ENCODE measurements at regions not wholly inside any gene's neighbourhood (a gene's known extent, or its start where the extent isn't known, plus 50 kb on each side); places are given as distances from the start of the nearest gene placed in this dataset.

DNA sequence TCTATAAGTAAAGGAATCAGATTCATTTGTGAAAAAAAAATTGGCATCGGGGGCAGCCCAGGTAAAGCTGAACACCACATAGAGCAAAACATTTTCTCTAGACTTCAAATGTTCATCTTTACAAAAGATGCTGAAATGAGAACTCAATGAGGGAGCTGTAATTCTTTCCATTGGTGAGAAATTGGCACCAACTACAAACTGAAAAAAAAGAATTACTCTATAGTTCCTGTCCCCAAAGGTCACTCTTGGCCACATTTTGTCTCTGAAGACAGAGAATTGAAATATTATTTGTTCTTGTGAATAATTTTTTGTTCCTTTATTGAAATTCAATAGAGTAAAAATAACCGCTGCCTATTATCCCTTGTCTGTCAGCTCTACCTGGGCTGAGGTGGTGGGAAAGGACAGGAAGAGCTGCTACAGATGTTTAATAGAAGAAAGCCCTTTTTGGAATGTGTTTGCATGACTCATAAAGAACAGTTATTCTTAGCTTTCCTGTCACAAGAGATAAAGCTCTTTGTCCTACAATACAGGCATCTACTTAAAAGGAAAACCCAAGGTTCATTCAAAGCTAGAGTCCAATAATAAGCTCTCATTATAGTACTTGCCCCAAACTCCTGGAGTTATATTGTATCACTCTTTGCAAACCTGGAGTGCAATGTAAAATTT lies 380.1 kb upstream of the KITLG start:
- TF ChIP-seq, protein P1, sequence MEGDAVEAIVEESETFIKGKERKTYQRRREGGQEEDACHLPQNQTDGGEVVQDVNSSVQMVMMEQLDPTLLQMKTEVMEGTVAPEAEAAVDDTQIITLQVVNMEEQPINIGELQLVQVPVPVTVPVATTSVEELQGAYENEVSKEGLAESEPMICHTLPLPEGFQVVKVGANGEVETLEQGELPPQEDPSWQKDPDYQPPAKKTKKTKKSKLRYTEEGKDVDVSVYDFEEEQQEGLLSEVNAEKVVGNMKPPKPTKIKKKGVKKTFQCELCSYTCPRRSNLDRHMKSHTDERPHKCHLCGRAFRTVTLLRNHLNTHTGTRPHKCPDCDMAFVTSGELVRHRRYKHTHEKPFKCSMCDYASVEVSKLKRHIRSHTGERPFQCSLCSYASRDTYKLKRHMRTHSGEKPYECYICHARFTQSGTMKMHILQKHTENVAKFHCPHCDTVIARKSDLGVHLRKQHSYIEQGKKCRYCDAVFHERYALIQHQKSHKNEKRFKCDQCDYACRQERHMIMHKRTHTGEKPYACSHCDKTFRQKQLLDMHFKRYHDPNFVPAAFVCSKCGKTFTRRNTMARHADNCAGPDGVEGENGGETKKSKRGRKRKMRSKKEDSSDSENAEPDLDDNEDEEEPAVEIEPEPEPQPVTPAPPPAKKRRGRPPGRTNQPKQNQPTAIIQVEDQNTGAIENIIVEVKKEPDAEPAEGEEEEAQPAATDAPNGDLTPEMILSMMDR (IDR thresholded peaks at IDR 0.05; ENCODE audit: poor library complexity, severe bottlenecking), result no peak
- Histone ChIP-seq H3K27me3 (ENCODE audit: insufficient read depth, poor library complexity, severe bottlenecking) (no peaks in the 10 kb centered on the region), H3K27ac (ENCODE audit: poor library complexity, severe bottlenecking) (no peak overlapping the region), H3K4me1 (ENCODE audit: insufficient read depth, poor library complexity, severe bottlenecking) (peaks cover 5% of the 10 kb centered on the region), H3K4me3 (ENCODE audit: severe bottlenecking) (no peak overlapping the region), H3K9me3 (ENCODE audit: severe bottlenecking) (no peaks in the 10 kb centered on the region), H3K36me3 (ENCODE audit: low read depth) (no peaks in the 10 kb centered on the region)
- DNase-seq (ENCODE audit: low spot score), result no peak
- peak; percentile 68; the same call in 2 of the 3 replicates for ATAC-seq (ENCODE audit: low read depth)

DNA sequence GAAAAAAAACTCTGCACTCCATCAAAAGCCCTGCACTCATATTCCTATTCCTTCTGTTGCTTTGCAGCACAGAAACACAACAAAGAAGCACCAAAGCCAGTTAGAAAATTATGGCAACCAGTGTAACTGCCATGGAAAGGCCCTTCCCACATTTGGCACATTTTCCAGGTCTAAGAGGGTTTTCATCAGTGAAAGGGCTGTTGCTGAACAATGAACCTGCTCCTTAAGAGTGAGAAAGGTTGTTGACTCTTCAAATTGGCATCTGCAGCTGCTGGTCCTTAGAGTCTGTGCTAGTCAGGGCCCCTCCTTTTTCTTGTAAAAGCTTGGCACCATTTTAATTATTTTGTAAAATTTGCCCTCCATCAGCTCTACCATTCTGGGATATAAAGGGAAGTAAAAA lies 378.7 kb upstream of the KITLG start:
- Histone ChIP-seq H3K4me1 (ENCODE audit: insufficient read depth, poor library complexity, severe bottlenecking) (peaks cover 5% of the 10 kb centered on the region), H3K36me3 (ENCODE audit: low read depth) (no peaks in the 10 kb centered on the region), H3K27me3 (ENCODE audit: insufficient read depth, poor library complexity, severe bottlenecking) (no peaks in the 10 kb centered on the region), H3K9me3 (ENCODE audit: severe bottlenecking) (no peaks in the 10 kb centered on the region), H3K4me3 (ENCODE audit: severe bottlenecking) (no peak overlapping the region), H3K27ac (ENCODE audit: poor library complexity, severe bottlenecking) (no peak overlapping the region)
- no peak for DNase-seq (ENCODE audit: low spot score)
- TF ChIP-seq, protein P1 (IDR thresholded peaks at IDR 0.05; ENCODE audit: poor library complexity, severe bottlenecking), result no peak
- no peak for ATAC-seq (ENCODE audit: low read depth)

- Histone ChIP-seq H3K36me3 (ENCODE audit: low read depth) (no peaks in the 10 kb centered on the region), H3K4me3 (ENCODE audit: severe bottlenecking) (no peak overlapping the region), H3K27me3 (ENCODE audit: insufficient read depth, poor library complexity, severe bottlenecking) (no peaks in the 10 kb centered on the region), H3K4me1 (ENCODE audit: insufficient read depth, poor library complexity, severe bottlenecking) (peaks cover 5% of the 10 kb centered on the region), H3K9me3 (ENCODE audit: severe bottlenecking) (no peaks in the 10 kb centered on the region), H3K27ac (ENCODE audit: poor library complexity, severe bottlenecking) (no peak overlapping the region)
- TF ChIP-seq, protein P1 (IDR thresholded peaks at IDR 0.05; ENCODE audit: poor library complexity, severe bottlenecking), result no peak
- DNase-seq (ENCODE audit: low spot score), result no peak
- ATAC-seq (ENCODE audit: low read depth), result no peak
These were observed 377.9 kb upstream of the KITLG start for GRCh38 chr12:88958153-88958552.

DNA sequence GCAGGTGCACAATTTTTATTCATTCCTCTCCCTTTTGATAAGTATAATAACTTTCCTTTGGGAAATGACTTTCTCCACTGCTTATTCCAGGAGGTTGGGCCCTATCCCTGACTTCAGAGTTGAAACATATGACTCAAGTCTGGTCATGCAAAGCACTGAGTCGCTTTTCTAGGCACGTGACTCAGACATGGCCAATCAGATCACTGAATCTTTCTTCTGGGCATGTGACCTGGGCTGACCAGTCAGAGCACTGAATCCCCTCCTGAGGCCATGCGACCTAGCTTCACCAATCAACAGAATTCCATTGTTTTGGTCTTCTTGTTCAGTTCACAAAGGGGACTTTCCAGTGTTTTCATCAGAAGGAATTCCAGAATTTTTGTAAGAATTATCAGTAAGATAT lies 377.1 kb upstream of the KITLG start:
- no peak overlapping the region for H3K4me3 ChIP-seq (ENCODE audit: severe bottlenecking)
- no peaks in the 10 kb centered on the region for H3K27me3 ChIP-seq (ENCODE audit: insufficient read depth, poor library complexity, severe bottlenecking)
- H3K4me1 ChIP-seq (ENCODE audit: insufficient read depth, poor library complexity, severe bottlenecking), result peaks cover 8% of the 10 kb centered on the region
- no peaks in the 10 kb centered on the region for H3K9me3 ChIP-seq (ENCODE audit: severe bottlenecking)
- no peaks in the 10 kb centered on the region for H3K36me3 ChIP-seq (ENCODE audit: low read depth)
- no peak overlapping the region for H3K27ac ChIP-seq (ENCODE audit: poor library complexity, severe bottlenecking)
- ATAC-seq (ENCODE audit: low read depth) (0 out of 3 replicates have a peak, but pooled peaks have one; percentile 38), DNase-seq (ENCODE audit: low spot score) (no peak)
- TF ChIP-seq, protein P1 (IDR thresholded peaks at IDR 0.05; ENCODE audit: poor library complexity, severe bottlenecking), result no peak

DNA sequence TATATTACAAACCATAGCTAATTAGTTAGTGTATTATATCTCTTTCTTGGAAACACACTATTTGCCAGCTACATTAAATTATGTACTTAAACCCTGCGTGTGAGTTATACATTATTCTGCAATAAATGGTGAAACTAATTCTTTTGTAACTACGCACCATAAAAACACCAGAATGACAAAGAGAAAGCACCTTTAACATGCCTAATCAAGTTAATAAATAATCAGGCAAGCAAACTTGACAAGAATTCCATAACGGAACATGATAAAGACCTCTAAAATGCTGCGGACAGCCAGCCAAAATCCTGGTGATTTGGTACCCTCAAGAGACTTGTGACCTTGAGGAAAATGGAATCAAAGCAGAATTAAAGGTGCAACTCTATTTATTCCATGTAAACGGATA lies 375.3 kb upstream of the KITLG start:
- DNase-seq (ENCODE audit: low spot score), result no peak
- Histone ChIP-seq H3K27me3 (ENCODE audit: insufficient read depth, poor library complexity, severe bottlenecking) (no peaks in the 10 kb centered on the region), H3K27ac (ENCODE audit: poor library complexity, severe bottlenecking) (no peak overlapping the region), H3K9me3 (ENCODE audit: severe bottlenecking) (no peaks in the 10 kb centered on the region), H3K4me3 (ENCODE audit: severe bottlenecking) (no peak overlapping the region), H3K36me3 (ENCODE audit: low read depth) (no peaks in the 10 kb centered on the region), H3K4me1 (ENCODE audit: insufficient read depth, poor library complexity, severe bottlenecking) (peaks cover 9% of the 10 kb centered on the region)
- ATAC-seq (ENCODE audit: low read depth), result no peak
- TF ChIP-seq, protein P1 (IDR thresholded peaks at IDR 0.05; ENCODE audit: poor library complexity, severe bottlenecking), result no peak
